SW 1271 (cell line): ENCODE measurements at regions not wholly inside any gene's neighbourhood (a gene's known extent, or its start where the extent isn't known, plus 50 kb on each side); places are given as distances from the start of the nearest gene placed in this dataset.
"Not testable (repeated sequence)": the region's sequence is repeated elsewhere in the genome, so short reads cannot be mapped to it uniquely, and the experiment has no call there.

ENCODE experiments used
- DNase-seq, 2 experiments: peaks; one replicate each; lab custom pipeline; 2025; lab: John Stamatoyannopoulos, UW

- no peak for DNase-seq
These were observed 160.4 kb downstream of the UACA start for GRCh38 chr15:70602834-70603560.

- DNase-seq, result no peak
These were observed 161.1 kb downstream of the UACA start for GRCh38 chr15:70602281-70602680.

GRCh38 chr15:70597945-70598344 is 165.4 kb downstream of the UACA start:
- DNase-seq, result no peak

- DNase-seq, result no peak
These were observed 166.2 kb downstream of the UACA start for GRCh38 chr15:70597056-70597603.

GRCh38 chr15:70596354-70597055 is 166.9 kb downstream of the UACA start:
- no peak for DNase-seq

GRCh38 chr15:70593795-70594194 is 169.6 kb downstream of the UACA start:
- no peak for DNase-seq

DNA sequence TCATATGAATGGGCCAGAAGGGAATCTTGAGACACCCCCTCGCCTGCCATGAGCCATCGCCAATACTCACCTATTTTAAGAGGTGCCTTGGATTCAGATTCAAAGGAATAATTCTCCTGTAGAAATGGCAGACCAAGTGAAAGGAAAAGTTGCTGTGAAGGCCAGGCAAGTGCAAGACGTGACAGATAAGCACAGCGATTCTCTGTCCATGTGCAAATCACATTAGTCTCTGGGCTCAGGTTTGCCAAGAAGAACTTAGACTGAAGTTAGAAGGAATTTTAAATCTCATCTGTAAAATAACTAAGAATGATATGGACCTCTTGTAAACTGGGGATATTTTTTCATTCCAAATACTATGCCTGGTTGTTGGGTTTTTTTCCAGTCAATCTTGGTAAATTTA is 173.6 kb downstream of the UACA start:
- no peak for DNase-seq

- DNase-seq, result no peak
These were observed 174.1 kb downstream of the UACA start for GRCh38 chr15:70589221-70589620.

DNA sequence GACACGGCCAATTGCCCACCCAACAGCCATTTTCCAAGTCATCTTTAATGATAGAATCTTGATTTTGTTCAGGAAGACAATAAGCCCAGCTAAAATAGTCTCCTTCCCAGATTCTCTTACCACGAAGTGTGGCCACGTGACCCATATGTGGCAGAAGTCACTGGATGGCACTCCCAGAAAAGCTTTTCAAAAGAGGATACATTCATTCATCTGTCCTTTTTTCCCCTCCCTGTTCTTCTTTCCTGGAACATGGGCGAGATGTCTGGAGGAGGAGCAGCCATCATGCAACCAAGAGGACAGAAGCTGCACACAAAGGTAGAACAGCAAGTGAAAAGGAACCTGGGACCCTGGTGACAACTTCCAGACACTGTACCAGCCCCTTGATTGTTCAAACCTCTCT is 174.7 kb downstream of the UACA start:
- DNase-seq, result no peak

- DNase-seq, result no peak
These were observed 175.3 kb downstream of the UACA start for GRCh38 chr15:70587896-70588567.

DNA sequence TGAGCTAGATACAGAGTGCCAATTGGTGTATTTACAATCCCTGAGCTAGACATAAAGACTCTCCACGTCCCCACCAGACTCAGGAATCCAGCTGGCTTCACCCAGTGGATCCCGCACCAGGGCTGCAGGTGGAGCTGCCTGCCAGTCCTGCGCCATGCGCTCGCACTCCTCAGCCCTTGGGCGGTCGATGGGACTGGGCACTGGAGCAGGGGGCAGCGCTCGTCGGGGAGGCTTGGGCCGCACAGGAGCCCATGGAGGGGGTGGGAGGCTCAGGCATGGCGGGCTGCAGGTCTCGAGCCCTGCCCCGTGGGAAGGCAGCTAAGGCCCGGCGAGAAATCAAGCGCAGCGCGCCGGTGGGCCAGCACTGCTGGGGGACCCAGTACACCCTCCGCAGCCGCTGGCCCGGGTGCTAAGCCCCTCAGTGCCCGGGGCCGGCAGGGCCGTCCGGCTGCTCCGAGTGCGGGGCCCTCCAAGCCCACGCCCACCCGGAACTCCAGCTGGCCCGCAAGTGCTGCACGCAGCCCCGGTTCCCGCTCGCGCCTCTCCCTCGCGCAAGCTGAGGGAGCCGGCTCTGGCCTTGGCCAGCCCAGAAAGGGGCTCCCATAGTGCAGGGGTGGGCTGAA is 176.2 kb downstream of the UACA start:
- DNase-seq, result not testable (repeated sequence)

DNA sequence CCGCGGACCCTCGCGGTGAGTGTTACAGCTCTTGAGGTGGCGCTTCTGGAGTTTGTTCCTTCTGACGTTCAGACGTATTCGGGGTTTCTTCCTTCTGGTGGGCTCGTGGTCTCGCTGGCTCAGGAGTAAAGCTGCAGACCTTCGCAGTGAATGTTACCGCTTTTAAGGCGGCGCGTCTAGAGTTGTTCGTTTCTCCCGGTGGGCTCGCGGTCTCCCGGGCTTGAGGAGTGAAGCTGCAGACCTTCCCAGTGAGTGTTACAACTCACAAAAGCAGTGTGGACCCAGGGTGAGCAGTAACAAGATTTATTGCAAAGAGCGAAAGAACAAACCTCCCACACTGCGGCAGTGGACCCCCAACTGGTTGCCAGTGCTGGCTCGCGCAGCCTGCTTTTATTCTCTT is 177.1 kb downstream of the UACA start:
- no peak for DNase-seq

DNA sequence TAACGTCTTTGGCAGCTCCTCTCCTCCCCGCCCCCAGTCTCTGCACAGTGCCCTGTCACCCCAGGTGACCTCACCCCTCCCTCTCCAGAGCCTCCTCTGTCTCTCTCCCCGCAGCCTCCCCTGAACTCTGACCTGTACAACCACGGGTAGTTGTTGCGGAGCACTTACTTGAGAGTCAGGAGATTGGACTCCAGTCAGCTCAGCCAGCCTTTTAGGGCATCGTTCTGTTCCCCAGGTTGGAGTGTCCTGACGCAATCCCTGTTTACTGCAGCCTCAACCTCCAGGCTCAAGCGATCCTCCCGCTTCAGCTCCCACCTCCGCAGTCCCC is 177.7 kb downstream of the UACA start:
- DNase-seq, result no peak

GRCh38 chr15:70584838-70585706 is 178.3 kb downstream of the UACA start:
- no peak for DNase-seq

GRCh38 chr15:70584441-70584837 is 178.9 kb downstream of the UACA start:
- DNase-seq, result no peak

- DNase-seq, result no peak
These were observed 180.4 kb downstream of the UACA start for GRCh38 chr15:70583006-70583405.

GRCh38 chr15:70582143-70582945 is 181.0 kb downstream of the UACA start:
- DNase-seq, result no peak

DNA sequence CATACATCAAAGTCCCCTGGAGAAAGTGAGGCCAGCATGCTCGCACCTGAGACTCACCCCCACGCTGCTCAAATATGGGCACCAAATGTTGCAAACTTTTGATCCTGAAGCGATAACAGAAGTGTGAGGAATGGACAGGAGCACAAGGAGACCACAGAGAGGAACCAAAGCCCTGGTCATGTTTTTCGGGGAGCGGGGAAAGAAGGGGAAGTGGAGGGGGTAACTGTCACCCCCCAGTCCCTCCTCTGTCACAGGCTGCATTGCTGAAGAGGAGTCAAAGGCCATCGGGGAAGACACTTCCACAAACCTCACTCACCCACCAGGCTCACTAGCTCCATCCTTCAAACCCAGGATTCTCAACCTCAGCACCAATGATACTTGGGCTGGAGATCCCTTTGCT is 182.4 kb downstream of the UACA start:
- DNase-seq, result no peak

- DNase-seq, result no peak
These were observed 183.1 kb downstream of the UACA start for GRCh38 chr15:70580286-70580685.

- DNase-seq, result no peak
These were observed 183.6 kb downstream of the UACA start for GRCh38 chr15:70579766-70580165.

DNA sequence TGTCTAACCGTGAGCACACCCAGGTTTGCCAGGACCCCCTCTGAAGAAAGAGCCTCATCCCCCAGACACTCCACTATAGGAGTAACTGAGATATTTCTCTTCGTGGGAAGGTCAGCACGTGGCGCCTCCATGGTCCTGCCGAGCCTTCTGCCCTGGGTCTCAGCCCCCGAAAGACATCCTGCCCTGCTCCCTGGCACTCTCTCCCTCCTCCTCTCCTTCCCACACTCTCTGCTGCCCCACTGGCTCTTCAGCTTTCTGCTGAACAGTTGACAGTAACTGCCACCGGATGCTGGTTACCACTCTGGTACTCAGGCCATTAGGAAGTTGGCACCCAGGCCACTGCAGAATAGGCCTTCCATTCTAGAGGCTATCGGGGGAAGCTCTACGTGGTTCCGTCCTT is 185.2 kb downstream of the UACA start:
- no peak for DNase-seq
